ENCODE measurements at regions not wholly inside any gene's neighbourhood (a gene's known extent, or its start where the extent isn't known, plus 50 kb on each side); places are given as distances from the start of the nearest gene placed in this dataset.

- H4K5ac ChIP-seq (ENCODE audit: insufficient read length, low read depth, low read length) = no peak overlapping the region
- no peak overlapping the region for H3T11ph ChIP-seq (ENCODE audit: low read length)
- no peak overlapping the region for H3K4me2 ChIP-seq (ENCODE audit: insufficient read depth, insufficient read length, low read length)
- H3K23me2 ChIP-seq (ENCODE audit: insufficient read length, low read depth, low read length, poor library complexity, severe bottlenecking) = no peaks in the 10 kb centered on the region
- no peak overlapping the region for H3K14ac ChIP-seq (ENCODE audit: insufficient read depth, low read length)
- H4K8ac ChIP-seq (replicated peaks; ENCODE audit: insufficient read length, low read depth, low read length) = no peak overlapping the region
- no peak overlapping the region for H3K18ac ChIP-seq (ENCODE audit: insufficient read length, low read depth, low read length)
- no peaks in the 10 kb centered on the region for H3K4me1 ChIP-seq (ENCODE audit: insufficient read depth, low read length)
- no peak overlapping the region for H4K91ac ChIP-seq (ENCODE audit: insufficient read length, low read depth, low read length)
- Mint-ChIP-seq H3K9me3 (no peaks in the 10 kb centered on the region), H3K4me3 (no peak overlapping the region), H3K36me3 (ENCODE audit: insufficient read depth in 1 of 3, low read depth in 3 of 3) (no peaks in the 10 kb centered on the region), H3K27me3 (ENCODE audit: low read depth) (no peaks in the 10 kb centered on the region), H3K4me1 (peaks cover 0 to 3% of the 10 kb centered on the region in 2 experiments; a peak in 1 of 4 replicates), H3K27ac (no peak overlapping the region)
- H3K9me3 ChIP-seq (ENCODE audit: control insufficient read depth, low read depth, low read length) = no peaks in the 10 kb centered on the region
- WGBS (ENCODE audit: extremely low coverage, insufficient read length, low lambda C conversion rate) = no CpG with 5 or more reads among the region's 2 CpGs
- no peaks in the 10 kb centered on the region for H3K79me1 ChIP-seq (ENCODE audit: insufficient read depth, low read depth, low read length, poor library complexity, severe bottlenecking)
- H2BK12ac ChIP-seq (ENCODE audit: insufficient read length, low read depth, low read length) = no peak overlapping the region
- H2BK20ac ChIP-seq (ENCODE audit: low read depth, low read length, poor library complexity, severe bottlenecking) = no peak overlapping the region
- no peak overlapping the region for H2BK120ac ChIP-seq (ENCODE audit: low read depth, low read length, poor library complexity, severe bottlenecking)
- H3K23ac ChIP-seq (ENCODE audit: insufficient read length, low read depth, low read length) = no peak overlapping the region
- no peak for DNase-seq
- no peak overlapping the region for H2BK5ac ChIP-seq (ENCODE audit: insufficient read length, low read length)
- no peak for TF ChIP-seq CTCF (conservative IDR thresholded peaks at IDR 0.05)
- no peaks in the 10 kb centered on the region for H4K20me1 ChIP-seq (ENCODE audit: control insufficient read depth, insufficient read depth, insufficient read length)
- no peaks in the 10 kb centered on the region for H3K27me3 ChIP-seq (ENCODE audit: insufficient read depth, low read length)
- no peak overlapping the region for H3K27ac ChIP-seq (ENCODE audit: insufficient read length, low read depth, low read length)
- no peak overlapping the region for H2BK15ac ChIP-seq (ENCODE audit: low read depth, low read length)
- no peak overlapping the region for H3K9ac ChIP-seq (ENCODE audit: extremely low read depth, insufficient read length, low read length)
- H2AK5ac ChIP-seq (ENCODE audit: insufficient read length, low read length) = no peak overlapping the region
- no peak overlapping the region for H3K4ac ChIP-seq (ENCODE audit: low read depth, low read length)
- H2AFZ ChIP-seq (ENCODE audit: low read length) = no peak overlapping the region
- no peaks in the 10 kb centered on the region for H3K79me2 ChIP-seq (ENCODE audit: insufficient read depth, low read length)
- no peak overlapping the region for H3K56ac ChIP-seq (ENCODE audit: insufficient read length, low read depth, low read length)
Observed at GRCh38 chr2:147663962-147664361, 180.9 kb upstream of the ACVR2A start.
